ENCODE measurements at regions not wholly inside any gene's neighbourhood (a gene's known extent, or its start where the extent isn't known, plus 50 kb on each side); places are given as distances from the start of the nearest gene placed in this dataset.

GRCh38 chr5:13115476-13115875 lies 829.0 kb downstream of the DNAH5 start:
- H3K79me2 ChIP-seq (ENCODE audit: control insufficient read depth, insufficient read depth, low read length, poor library complexity): no peaks in the 10 kb centered on the region
- WGBS (ENCODE audit: extremely low coverage, insufficient coverage, insufficient read length): no CpG with 5 or more reads among the region's 1 CpG

GRCh38 chr5:13108265-13108664 lies 836.2 kb downstream of the DNAH5 start:
- Histone ChIP-seq H3K9ac (ENCODE audit: low read length) (no peak overlapping the region), H3K79me2 (ENCODE audit: control insufficient read depth, insufficient read depth, low read length, poor library complexity) (no peaks in the 10 kb centered on the region), H2BK5ac (ENCODE audit: low read depth, low read length, poor library complexity) (no peak overlapping the region), H3K9me3 (ENCODE audit: insufficient read depth, low read depth, low read length) (no peaks in the 10 kb centered on the region), H3K79me1 (ENCODE audit: low read length) (no peaks in the 10 kb centered on the region), H2BK12ac (ENCODE audit: low read length) (no peak overlapping the region), H2AFZ (ENCODE audit: insufficient read depth, low read length, poor library complexity) (no peak overlapping the region), H3K4me2 (ENCODE audit: low read length) (no peak overlapping the region), H3K14ac (ENCODE audit: low read length) (no peak overlapping the region), H4K91ac (ENCODE audit: low read depth, low read length) (no peak overlapping the region), H4K8ac (ENCODE audit: low read depth, low read length) (no peak overlapping the region), H3K23ac (ENCODE audit: low read length) (no peak overlapping the region), H3K36me3 (ENCODE audit: control insufficient read depth in 1 of 2, insufficient read depth in 2 of 2, low read length in 2 of 2) (no peaks in the 10 kb centered on the region), H3K27ac (ENCODE audit: low read depth, low read length) (no peak overlapping the region), H3K4me1 (ENCODE audit: control insufficient read depth in 1 of 2, insufficient read depth in 2 of 2, low read length in 2 of 2) (no peaks in the 10 kb centered on the region), H3K18ac (ENCODE audit: low read length) (no peak overlapping the region), H3K27me3 (ENCODE audit: insufficient read depth, low read length) (no peaks in the 10 kb centered on the region), H2AK5ac (ENCODE audit: low read length) (no peak overlapping the region), H3K4me3 (ENCODE audit: low read depth, low read length) (no peak overlapping the region), H2BK120ac (ENCODE audit: insufficient read depth, low read length, poor library complexity) (no peak overlapping the region), H4K12ac (ENCODE audit: low read depth, low read length) (no peak overlapping the region), H3K4ac (ENCODE audit: low read depth, low read length) (no peak overlapping the region)
- WGBS (ENCODE audit: extremely low coverage, insufficient coverage, insufficient read length): no CpG with 5 or more reads among the region's 5 CpGs
- no peak for DNase-seq

More at GRCh38 chr5:13115476-13115875, 829.0 kb downstream of the DNAH5 start:
- Histone ChIP-seq H3K36me3 (ENCODE audit: control insufficient read depth in 1 of 2, insufficient read depth in 2 of 2, low read length in 2 of 2) (no peaks in the 10 kb centered on the region), H3K18ac (ENCODE audit: low read length) (no peak overlapping the region), H4K8ac (ENCODE audit: low read depth, low read length) (no peak overlapping the region), H3K27me3 (ENCODE audit: insufficient read depth, low read length) (no peaks in the 10 kb centered on the region), H4K91ac (ENCODE audit: low read depth, low read length) (no peak overlapping the region), H3K9me3 (ENCODE audit: insufficient read depth, low read depth, low read length) (no peaks in the 10 kb centered on the region), H3K4me3 (ENCODE audit: low read depth, low read length) (no peak overlapping the region), H3K4me2 (ENCODE audit: low read length) (no peak overlapping the region), H3K79me1 (ENCODE audit: low read length) (no peaks in the 10 kb centered on the region), H2BK12ac (ENCODE audit: low read length) (no peak overlapping the region), H3K9ac (ENCODE audit: low read length) (no peak overlapping the region), H4K12ac (ENCODE audit: low read depth, low read length) (no peak overlapping the region), H3K4ac (ENCODE audit: low read depth, low read length) (no peak overlapping the region), H3K14ac (ENCODE audit: low read length) (no peak overlapping the region), H3K4me1 (ENCODE audit: control insufficient read depth in 1 of 2, insufficient read depth in 2 of 2, low read length in 2 of 2) (no peaks in the 10 kb centered on the region), H2BK5ac (ENCODE audit: low read depth, low read length, poor library complexity) (no peak overlapping the region), H2AFZ (ENCODE audit: insufficient read depth, low read length, poor library complexity) (no peak overlapping the region), H2BK120ac (ENCODE audit: insufficient read depth, low read length, poor library complexity) (no peak overlapping the region), H3K27ac (ENCODE audit: low read depth, low read length) (no peak overlapping the region), H3K23ac (ENCODE audit: low read length) (no peak overlapping the region), H2AK5ac (ENCODE audit: low read length) (no peak overlapping the region)
- DNase-seq: no peak

- Histone ChIP-seq H3K79me1 (ENCODE audit: low read length) (no peaks in the 10 kb centered on the region), H2BK120ac (ENCODE audit: insufficient read depth, low read length, poor library complexity) (no peak overlapping the region), H2BK5ac (ENCODE audit: low read depth, low read length, poor library complexity) (no peak overlapping the region), H2AK5ac (ENCODE audit: low read length) (no peak overlapping the region), H2AFZ (ENCODE audit: insufficient read depth, low read length, poor library complexity) (no peak overlapping the region), H4K91ac (ENCODE audit: low read depth, low read length) (no peak overlapping the region), H3K4me3 (ENCODE audit: low read depth, low read length) (no peak overlapping the region), H3K4ac (ENCODE audit: low read depth, low read length) (no peak overlapping the region), H3K27ac (ENCODE audit: low read depth, low read length) (no peak overlapping the region), H3K23ac (ENCODE audit: low read length) (no peak overlapping the region), H3K9ac (ENCODE audit: low read length) (no peak overlapping the region), H4K12ac (ENCODE audit: low read depth, low read length) (no peak overlapping the region), H3K36me3 (ENCODE audit: control insufficient read depth in 1 of 2, insufficient read depth in 2 of 2, low read length in 2 of 2) (no peaks in the 10 kb centered on the region), H3K14ac (ENCODE audit: low read length) (no peak overlapping the region), H3K79me2 (ENCODE audit: control insufficient read depth, insufficient read depth, low read length, poor library complexity) (no peaks in the 10 kb centered on the region), H3K9me3 (ENCODE audit: insufficient read depth, low read depth, low read length) (no peaks in the 10 kb centered on the region), H3K4me2 (ENCODE audit: low read length) (no peak overlapping the region), H3K4me1 (ENCODE audit: control insufficient read depth in 1 of 2, insufficient read depth in 2 of 2, low read length in 2 of 2) (no peaks in the 10 kb centered on the region), H3K18ac (ENCODE audit: low read length) (no peak overlapping the region), H2BK12ac (ENCODE audit: low read length) (no peak overlapping the region), H3K27me3 (ENCODE audit: insufficient read depth, low read length) (no peaks in the 10 kb centered on the region), H4K8ac (ENCODE audit: low read depth, low read length) (no peak overlapping the region)
- no peak for DNase-seq
- no CpG with 5 or more reads among the region's 1 CpG for WGBS (ENCODE audit: extremely low coverage, insufficient coverage, insufficient read length)
Observed at GRCh38 chr5:13107537-13107936, 837.0 kb downstream of the DNAH5 start.

- Histone ChIP-seq H3K79me1 (ENCODE audit: low read length) (no peaks in the 10 kb centered on the region), H3K27me3 (ENCODE audit: insufficient read depth, low read length) (no peaks in the 10 kb centered on the region), H2BK120ac (ENCODE audit: insufficient read depth, low read length, poor library complexity) (no peak overlapping the region), H3K79me2 (ENCODE audit: control insufficient read depth, insufficient read depth, low read length, poor library complexity) (no peaks in the 10 kb centered on the region), H3K18ac (ENCODE audit: low read length) (no peak overlapping the region), H3K4ac (ENCODE audit: low read depth, low read length) (no peak overlapping the region), H2BK12ac (ENCODE audit: low read length) (no peak overlapping the region), H3K4me3 (ENCODE audit: low read depth, low read length) (no peak overlapping the region), H4K8ac (ENCODE audit: low read depth, low read length) (no peak overlapping the region), H3K36me3 (ENCODE audit: control insufficient read depth in 1 of 2, insufficient read depth in 2 of 2, low read length in 2 of 2) (no peaks in the 10 kb centered on the region), H2AFZ (ENCODE audit: insufficient read depth, low read length, poor library complexity) (no peak overlapping the region), H3K4me1 (ENCODE audit: control insufficient read depth in 1 of 2, insufficient read depth in 2 of 2, low read length in 2 of 2) (no peaks in the 10 kb centered on the region), H4K12ac (ENCODE audit: low read depth, low read length) (no peak overlapping the region), H3K27ac (ENCODE audit: low read depth, low read length) (no peak overlapping the region), H2BK5ac (ENCODE audit: low read depth, low read length, poor library complexity) (no peak overlapping the region), H3K4me2 (ENCODE audit: low read length) (no peak overlapping the region), H3K23ac (ENCODE audit: low read length) (no peak overlapping the region), H3K9ac (ENCODE audit: low read length) (no peak overlapping the region), H3K14ac (ENCODE audit: low read length) (no peak overlapping the region), H3K9me3 (ENCODE audit: insufficient read depth, low read depth, low read length) (no peaks in the 10 kb centered on the region), H2AK5ac (ENCODE audit: low read length) (no peak overlapping the region), H4K91ac (ENCODE audit: low read depth, low read length) (no peak overlapping the region)
- WGBS (ENCODE audit: extremely low coverage, insufficient coverage, insufficient read length): no CpG with 5 or more reads among the region's 4 CpGs
- DNase-seq: no peak
Observed at GRCh38 chr5:13081116-13081515, 863.4 kb downstream of the DNAH5 start.

Data from trophoblast cell (in vitro differentiated cells and primary cell).